ENCODE measurements at regions not wholly inside any gene's neighbourhood (a gene's known extent, or its start where the extent isn't known, plus 50 kb on each side); places are given as distances from the start of the nearest gene placed in this dataset.

- intact Hi-C loops (cut with DNase I) = loop anchor here (2.0 to 10.0 kb wide), 6 partner anchors 186 to 246 kb away; partner anchors contain the start of gene PARM1 (in 6 of the 10)
- no peak overlapping the region for H3K27ac ChIP-seq
- 77 to 84% (median 84%) methylated on average over 4 of the region's 4 CpGs for WGBS, 4 donors
- no peaks in the 10 kb centered on the region for H3K4me1 ChIP-seq
- no peak overlapping the region for H3K4me3 ChIP-seq
- no peaks in the 10 kb centered on the region for H3K36me3 ChIP-seq
- DNase-seq (no peak), ATAC-seq (no peak)
- H3K27me3 ChIP-seq = no peaks in the 10 kb centered on the region
- TF ChIP-seq CTCF (IDR thresholded peaks at IDR 0.05) = no peak
- no peak for TF ChIP-seq POLR2A (IDR thresholded peaks at IDR 0.05)
- peaks cover 0 to 30% (median 6%) of the 10 kb centered on the region in 12 donors for H3K9me3 ChIP-seq
Observed at GRCh38 chr4:75118739-75119138, 185.8 kb downstream of the PARM1 start.

GRCh38 chr4:75110061-75110460, 177.1 kb downstream of the PARM1 start:
- ATAC-seq (no peak), DNase-seq (no peak)
- H3K9me3 ChIP-seq = peaks cover 0 to 13% (median 0%) of the 10 kb centered on the region in 12 donors
- WGBS, 4 donors = 68 to 90% (median 82%) methylated on average over 3 of the region's 3 CpGs
- no peaks in the 10 kb centered on the region for H3K27me3 ChIP-seq
- intact Hi-C loops (cut with DNase I) = loop anchor here in 2 of 10 donors (10.0 kb wide), 1 partner anchor 235 kb away; no protein-coding TSS in a partner anchor
- TF ChIP-seq CTCF (IDR thresholded peaks at IDR 0.05) = no peak
- no peak for TF ChIP-seq POLR2A (IDR thresholded peaks at IDR 0.05)
- no peaks in the 10 kb centered on the region for H3K4me1 ChIP-seq
- no peaks in the 10 kb centered on the region for H3K36me3 ChIP-seq
- no peak overlapping the region for H3K27ac ChIP-seq
- H3K4me3 ChIP-seq = no peak overlapping the region

- no peak overlapping the region for H3K27ac ChIP-seq
- H3K9me3 ChIP-seq = peaks cover 0 to 7% (median 0%) of the 10 kb centered on the region in 12 donors
- H3K36me3 ChIP-seq = no peaks in the 10 kb centered on the region
- no peak for TF ChIP-seq CTCF (IDR thresholded peaks at IDR 0.05)
- TF ChIP-seq POLR2A (IDR thresholded peaks at IDR 0.05) = no peak
- intact Hi-C loops (cut with DNase I) = no loop called here
- no peak overlapping the region for H3K4me3 ChIP-seq
- ATAC-seq = no peak
- H3K4me1 ChIP-seq = no peaks in the 10 kb centered on the region
- DNase-seq = no peak
- no peaks in the 10 kb centered on the region for H3K27me3 ChIP-seq
Observed at GRCh38 chr4:75107755-75108612, 175.1 kb downstream of the PARM1 start.

GRCh38 chr4:75102787-75103085, 169.8 kb downstream of the PARM1 start:
- no peak for ATAC-seq
- Histone ChIP-seq H3K4me1 (no peaks in the 10 kb centered on the region), H3K27me3 (no peaks in the 10 kb centered on the region), H3K36me3 (no peaks in the 10 kb centered on the region), H3K27ac (no peak overlapping the region), H3K9me3 (peaks cover 0 to 16% (median 2%) of the 10 kb centered on the region in 12 donors), H3K4me3 (no peak overlapping the region)
- DNase-seq = no peak
- intact Hi-C loops (cut with DNase I) = no loop called here
- no peak for TF ChIP-seq CTCF (IDR thresholded peaks at IDR 0.05)
- no peak for TF ChIP-seq POLR2A (IDR thresholded peaks at IDR 0.05)

Measured in heart left ventricle (tissue), 16 donors.